SU-DHL-6 (cell line): ENCODE measurements at regions not wholly inside any gene's neighbourhood (a gene's known extent, or its start where the extent isn't known, plus 50 kb on each side); places are given as distances from the start of the nearest gene placed in this dataset.

Experiments used
- EZH2phosphoT487 ChIP-seq: fragments of 200-600 bp; sonication (generic), shearing (Covaris generic); conservative IDR thresholded peaks from 2 replicates; pipeline ENCODE4 v1.6.1; 2018; ENCODE audit warnings: mild to moderate bottlenecking, antibody characterized with exemption, low read length, moderate library complexity, mixed read lengths
- TF ChIP-seq, protein P1 (sequence below): fragments of 200-600 bp; sonication (generic); IDR thresholded peaks from one replicate; pipeline ENCODE4 v1.5.1; 2017; ENCODE audit warnings: antibody characterized with exemption, mild to moderate bottlenecking, low read length, moderate library complexity; ENCODE audit not compliant: insufficient read depth, poor library complexity, severe bottlenecking

DNA sequence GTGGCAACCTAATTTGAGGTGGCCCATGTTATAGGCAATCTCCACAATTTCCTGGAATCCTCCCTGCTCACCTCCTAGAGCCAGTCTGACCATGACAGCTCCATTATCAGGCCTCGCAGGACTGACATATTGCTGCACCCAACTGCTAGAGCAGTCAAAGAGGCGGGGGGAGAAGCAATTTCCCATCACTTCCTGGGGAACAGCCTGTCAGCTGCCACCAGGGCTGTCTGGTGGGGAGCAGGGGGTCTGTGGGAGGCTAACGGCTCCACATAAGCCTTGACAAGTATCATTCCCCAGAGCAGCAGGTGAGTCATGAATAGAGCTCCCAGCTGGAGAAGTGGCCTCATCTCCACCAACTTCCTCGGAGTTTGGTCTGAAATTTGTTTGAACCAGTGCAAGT is 322.9 kb downstream of the MATN1 start:
- TF ChIP-seq, protein P1, sequence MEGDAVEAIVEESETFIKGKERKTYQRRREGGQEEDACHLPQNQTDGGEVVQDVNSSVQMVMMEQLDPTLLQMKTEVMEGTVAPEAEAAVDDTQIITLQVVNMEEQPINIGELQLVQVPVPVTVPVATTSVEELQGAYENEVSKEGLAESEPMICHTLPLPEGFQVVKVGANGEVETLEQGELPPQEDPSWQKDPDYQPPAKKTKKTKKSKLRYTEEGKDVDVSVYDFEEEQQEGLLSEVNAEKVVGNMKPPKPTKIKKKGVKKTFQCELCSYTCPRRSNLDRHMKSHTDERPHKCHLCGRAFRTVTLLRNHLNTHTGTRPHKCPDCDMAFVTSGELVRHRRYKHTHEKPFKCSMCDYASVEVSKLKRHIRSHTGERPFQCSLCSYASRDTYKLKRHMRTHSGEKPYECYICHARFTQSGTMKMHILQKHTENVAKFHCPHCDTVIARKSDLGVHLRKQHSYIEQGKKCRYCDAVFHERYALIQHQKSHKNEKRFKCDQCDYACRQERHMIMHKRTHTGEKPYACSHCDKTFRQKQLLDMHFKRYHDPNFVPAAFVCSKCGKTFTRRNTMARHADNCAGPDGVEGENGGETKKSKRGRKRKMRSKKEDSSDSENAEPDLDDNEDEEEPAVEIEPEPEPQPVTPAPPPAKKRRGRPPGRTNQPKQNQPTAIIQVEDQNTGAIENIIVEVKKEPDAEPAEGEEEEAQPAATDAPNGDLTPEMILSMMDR: no peak
- TF ChIP-seq EZH2phosphoT487: no peak
